Left lobe of liver (tissue), 2 donors: ENCODE measurements at regions not wholly inside any gene's neighbourhood (a gene's known extent, or its start where the extent isn't known, plus 50 kb on each side); places are given as distances from the start of the nearest gene placed in this dataset.
"Not testable (repeated sequence)": the region's sequence is repeated elsewhere in the genome, so short reads cannot be mapped to it uniquely, and the experiment has no call there.

Experiments used
- ATAC-seq: fragments of 200-7000 bp; cut with Tn5 transposase; one replicate; pipeline ENCODE4 v1.9.1; 2020; ENCODE audit warnings: mild to moderate bottlenecking, moderate library complexity
- DNase-seq: peaks from one replicate; pipeline ENCODE4 v3.0.0-alpha.2; 2020; ENCODE audit warnings: low spot score
- donor health status: DM: no; HTN: no; CAD: no; lungs with moderate emphysema.
- donor health status: DM: no; HTN: yes; CAD: no.

- ATAC-seq, DNase-seq: not testable (repeated sequence)
Measured at GRCh38 chr3:192968901-192969300, 51.2 kb upstream of the MB21D2 start.

GRCh38 chr3:192980632-192981031, 63.0 kb upstream of the MB21D2 start:
- DNase-seq (no peak), ATAC-seq (no peak)

GRCh38 chr3:192986379-192986778, 68.7 kb upstream of the MB21D2 start:
- DNase-seq (no peak), ATAC-seq (no peak)

GRCh38 chr3:192991356-192991755, 73.7 kb upstream of the MB21D2 start:
- ATAC-seq, result no peak
- DNase-seq, result no peak

GRCh38 chr3:192992361-192992760, 74.7 kb upstream of the MB21D2 start:
- no peak for ATAC-seq
- DNase-seq, result no peak

- ATAC-seq (no peak), DNase-seq (no peak)
Measured at GRCh38 chr3:192993411-192993810, 75.8 kb upstream of the MB21D2 start.

GRCh38 chr3:193001113-193001512, 83.5 kb upstream of the MB21D2 start:
- ATAC-seq, result not testable (repeated sequence)

GRCh38 chr3:193003624-193004023, 86.0 kb upstream of the MB21D2 start:
- not testable (repeated sequence) for DNase-seq, ATAC-seq

More at GRCh38 chr3:193001113-193001512, 83.5 kb upstream of the MB21D2 start:
- not testable (repeated sequence) for DNase-seq

- DNase-seq (no peak), ATAC-seq (no peak)
Measured at GRCh38 chr3:193008654-193009053, 91.0 kb upstream of the MB21D2 start.

- DNase-seq, result no peak
- no peak for ATAC-seq
Measured at GRCh38 chr3:193010191-193010590, 92.5 kb upstream of the MB21D2 start.

GRCh38 chr3:193011958-193012357, 94.3 kb upstream of the MB21D2 start:
- no peak for DNase-seq
- ATAC-seq, result no peak

- ATAC-seq, result no peak
- DNase-seq, result no peak
Measured at GRCh38 chr3:193014902-193015301, 97.2 kb upstream of the MB21D2 start.

GRCh38 chr3:193016437-193016901, 98.8 kb upstream of the MB21D2 start:
- DNase-seq (no peak), ATAC-seq (no peak)

GRCh38 chr3:193021506-193022010, 103.9 kb upstream of the MB21D2 start:
- DNase-seq, result no peak
- no peak for ATAC-seq

- DNase-seq (no peak), ATAC-seq (no peak)
Measured at GRCh38 chr3:193023218-193023617, 105.6 kb upstream of the MB21D2 start.

- no peak for ATAC-seq
Measured at GRCh38 chr3:193028258-193028657, 110.6 kb upstream of the MB21D2 start.

GRCh38 chr3:193029800-193030199, 112.1 kb upstream of the MB21D2 start:
- DNase-seq (no peak), ATAC-seq (no peak)

More at GRCh38 chr3:193028258-193028657, 110.6 kb upstream of the MB21D2 start:
- no peak for DNase-seq

- no peak for ATAC-seq
Measured at GRCh38 chr3:193030276-193030675, 112.6 kb upstream of the MB21D2 start.

GRCh38 chr3:193031911-193032310, 114.3 kb upstream of the MB21D2 start:
- no peak for DNase-seq
- ATAC-seq, result no peak

More at GRCh38 chr3:193030276-193030675, 112.6 kb upstream of the MB21D2 start:
- no peak for DNase-seq

GRCh38 chr3:193033226-193033780, 115.6 kb upstream of the MB21D2 start:
- DNase-seq (no peak), ATAC-seq (no peak)

GRCh38 chr3:193037828-193038227, 120.2 kb upstream of the MB21D2 start:
- not testable (repeated sequence) for ATAC-seq, DNase-seq

- DNase-seq, result no peak
Measured at GRCh38 chr3:193039058-193039457, 121.4 kb upstream of the MB21D2 start.

More at GRCh38 chr3:193039058-193039457, 121.4 kb upstream of the MB21D2 start:
- no peak for ATAC-seq
